ENCODE measurements at regions not wholly inside any gene's neighbourhood (a gene's known extent, or its start where the extent isn't known, plus 50 kb on each side); places are given as distances from the start of the nearest gene placed in this dataset.
"Not testable (repeated sequence)": the region's sequence is repeated elsewhere in the genome, so short reads cannot be mapped to it uniquely, and the experiment has no call there.

DNA sequence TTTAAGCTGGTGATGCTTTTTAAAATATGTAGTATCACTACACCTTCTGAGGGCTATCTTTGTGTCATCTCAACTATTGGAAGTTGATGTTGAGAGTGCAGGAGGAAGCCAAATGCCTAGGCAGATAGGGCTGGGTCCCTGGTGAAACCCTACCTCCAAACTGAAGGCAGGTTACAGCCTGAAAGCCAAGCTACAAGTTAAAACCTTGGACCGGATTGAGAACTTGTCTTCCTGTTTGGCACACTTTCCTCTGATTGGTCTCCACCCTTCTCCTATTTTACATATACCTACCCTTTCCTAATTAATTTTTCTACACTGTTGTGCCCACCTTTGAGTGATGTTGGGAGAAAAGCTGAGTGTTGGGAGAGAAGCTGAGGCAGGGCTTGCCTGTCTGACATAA is 287.8 kb upstream of the CNTN5 start:
- Histone ChIP-seq H3K36me3 (no peaks in the 10 kb centered on the region), H3K4me1 (no peaks in the 10 kb centered on the region), H3K4me3 (no peak overlapping the region), H3K27ac (no peak overlapping the region), H3K27me3 (no peaks in the 10 kb centered on the region), H3K9me3 (no peaks in the 10 kb centered on the region)
- intact Hi-C loops (cut with DNase I; ENCODE audit: low total_unique reads) = no loop called here
- in situ Hi-C loops (cut with MboI; ENCODE audit: low sequenced_read_pairs in 4 of 4) = no loop called here
- ATAC-seq (no peak), DNase-seq (no peak)
- no peak for TF ChIP-seq POLR2A (IDR thresholded peaks at IDR 0.05)
- TF ChIP-seq, protein P1, sequence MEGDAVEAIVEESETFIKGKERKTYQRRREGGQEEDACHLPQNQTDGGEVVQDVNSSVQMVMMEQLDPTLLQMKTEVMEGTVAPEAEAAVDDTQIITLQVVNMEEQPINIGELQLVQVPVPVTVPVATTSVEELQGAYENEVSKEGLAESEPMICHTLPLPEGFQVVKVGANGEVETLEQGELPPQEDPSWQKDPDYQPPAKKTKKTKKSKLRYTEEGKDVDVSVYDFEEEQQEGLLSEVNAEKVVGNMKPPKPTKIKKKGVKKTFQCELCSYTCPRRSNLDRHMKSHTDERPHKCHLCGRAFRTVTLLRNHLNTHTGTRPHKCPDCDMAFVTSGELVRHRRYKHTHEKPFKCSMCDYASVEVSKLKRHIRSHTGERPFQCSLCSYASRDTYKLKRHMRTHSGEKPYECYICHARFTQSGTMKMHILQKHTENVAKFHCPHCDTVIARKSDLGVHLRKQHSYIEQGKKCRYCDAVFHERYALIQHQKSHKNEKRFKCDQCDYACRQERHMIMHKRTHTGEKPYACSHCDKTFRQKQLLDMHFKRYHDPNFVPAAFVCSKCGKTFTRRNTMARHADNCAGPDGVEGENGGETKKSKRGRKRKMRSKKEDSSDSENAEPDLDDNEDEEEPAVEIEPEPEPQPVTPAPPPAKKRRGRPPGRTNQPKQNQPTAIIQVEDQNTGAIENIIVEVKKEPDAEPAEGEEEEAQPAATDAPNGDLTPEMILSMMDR (IDR thresholded peaks at IDR 0.05 in 4 of 5, conservative IDR thresholded peaks at IDR 0.05 in 1 of 5) = no peak

DNA sequence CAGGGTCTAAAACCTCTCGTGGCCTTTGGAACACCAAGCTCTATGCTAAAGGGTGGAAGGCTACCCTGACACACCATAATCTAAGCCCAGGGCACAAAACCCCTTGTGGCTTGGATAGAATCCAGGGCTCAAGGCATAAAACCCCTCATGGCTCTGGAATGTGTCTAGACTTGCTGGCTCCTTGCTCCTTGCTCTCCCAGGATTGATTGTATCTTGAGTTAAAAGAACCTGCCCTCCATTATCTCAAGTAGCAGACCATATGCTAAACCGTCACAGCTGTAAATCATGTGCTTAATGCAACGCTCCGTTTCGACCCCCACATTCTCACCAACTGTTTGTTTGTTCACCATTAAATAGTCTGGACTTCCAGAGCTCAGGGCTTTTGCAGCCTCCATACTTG is 287.4 kb upstream of the CNTN5 start:
- ATAC-seq; H3K27ac ChIP-seq; DNase-seq; H3K4me1 ChIP-seq; H3K9me3 ChIP-seq; H3K27me3 ChIP-seq; H3K4me3 ChIP-seq; H3K36me3 ChIP-seq; intact Hi-C loops (cut with DNase I; ENCODE audit: low total_unique reads); in situ Hi-C loops (cut with MboI; ENCODE audit: low sequenced_read_pairs in 4 of 4): not testable (repeated sequence)

DNA sequence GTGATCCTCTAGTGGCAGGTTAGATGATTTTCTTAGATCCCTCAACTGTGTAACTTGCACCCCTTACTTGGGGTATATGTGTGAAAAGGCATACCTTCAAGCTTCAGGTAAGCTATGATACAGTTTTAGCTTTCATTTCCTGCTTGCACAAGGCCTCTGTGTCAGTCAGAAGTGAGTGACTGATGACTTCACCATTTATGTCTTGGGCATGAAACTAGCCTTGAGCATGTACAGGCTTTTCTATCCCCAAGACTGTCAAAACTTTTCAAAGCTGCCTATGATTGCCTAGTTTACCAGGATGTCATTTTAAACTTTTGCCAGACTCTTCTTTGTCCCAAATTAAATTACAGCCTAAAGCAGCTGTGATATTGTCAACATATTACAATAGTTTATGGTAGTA is 286.1 kb upstream of the CNTN5 start:
- in situ Hi-C loops (cut with MboI; ENCODE audit: low sequenced_read_pairs in 4 of 4) (no loop called here), intact Hi-C loops (cut with DNase I; ENCODE audit: low total_unique reads) (no loop called here)
- no peaks in the 10 kb centered on the region for H3K9me3 ChIP-seq
- H3K27ac ChIP-seq = no peak overlapping the region
- no peaks in the 10 kb centered on the region for H3K36me3 ChIP-seq
- no peak for DNase-seq
- H3K4me1 ChIP-seq = no peaks in the 10 kb centered on the region
- H3K27me3 ChIP-seq = no peaks in the 10 kb centered on the region
- TF ChIP-seq, protein P1 (IDR thresholded peaks at IDR 0.05 in 4 of 5, conservative IDR thresholded peaks at IDR 0.05 in 1 of 5) = no peak
- no peak for TF ChIP-seq POLR2A (IDR thresholded peaks at IDR 0.05)
- ATAC-seq = no peak
- H3K4me3 ChIP-seq = no peak overlapping the region

DNA sequence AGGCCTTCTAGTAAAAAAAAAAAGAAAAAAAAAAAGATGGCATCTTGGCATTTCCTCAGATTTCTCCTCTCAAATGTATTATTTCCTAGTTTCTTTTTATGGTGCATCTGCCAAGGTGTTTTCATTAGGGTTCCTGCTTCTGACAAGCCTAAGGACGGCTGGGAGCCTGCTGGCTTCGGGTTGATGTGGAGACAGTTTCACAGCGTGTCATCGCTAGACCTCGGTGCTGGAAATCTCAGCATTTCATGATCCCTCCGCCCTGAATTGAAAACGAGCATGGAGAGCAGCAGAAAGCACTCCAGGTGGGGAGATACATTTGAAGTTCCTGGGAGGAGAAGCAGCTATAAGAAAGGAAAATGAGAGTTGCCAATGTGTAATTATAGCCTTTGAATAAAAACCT is 283.9 kb upstream of the CNTN5 start:
- Histone ChIP-seq H3K4me1 (no peaks in the 10 kb centered on the region), H3K9me3 (no peaks in the 10 kb centered on the region), H3K27me3 (no peaks in the 10 kb centered on the region), H3K4me3 (no peak overlapping the region), H3K27ac (no peak overlapping the region), H3K36me3 (no peaks in the 10 kb centered on the region)
- in situ Hi-C loops (cut with MboI; ENCODE audit: low sequenced_read_pairs in 4 of 4) (no loop called here), intact Hi-C loops (cut with DNase I; ENCODE audit: low total_unique reads) (no loop called here)
- no peak for DNase-seq
- ATAC-seq = no peak
- TF ChIP-seq, protein P1 (IDR thresholded peaks at IDR 0.05 in 4 of 5, conservative IDR thresholded peaks at IDR 0.05 in 1 of 5) = no peak
- no peak for TF ChIP-seq POLR2A (IDR thresholded peaks at IDR 0.05)

DNA sequence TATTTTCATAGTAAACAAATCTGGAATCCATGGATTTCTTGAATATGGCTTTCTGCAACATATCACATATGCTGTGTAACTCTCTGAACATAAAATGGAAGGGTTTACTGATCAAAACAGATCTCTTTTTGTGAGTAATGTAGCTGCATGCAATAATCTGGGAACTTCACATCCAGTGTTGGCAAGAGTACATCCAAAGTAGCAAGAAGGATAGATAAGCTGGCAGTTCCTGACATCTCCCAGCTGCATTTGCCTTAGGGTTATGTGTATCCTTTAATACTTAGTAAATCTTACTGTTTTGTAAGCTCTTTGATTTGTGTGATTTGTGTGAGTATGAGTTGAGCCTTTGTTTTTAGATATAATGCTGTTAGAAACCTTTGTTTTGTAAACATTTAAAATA is 280.4 kb upstream of the CNTN5 start:
- Histone ChIP-seq H3K36me3 (no peaks in the 10 kb centered on the region), H3K4me3 (no peak overlapping the region), H3K27ac (no peak overlapping the region), H3K9me3 (no peaks in the 10 kb centered on the region), H3K27me3 (no peaks in the 10 kb centered on the region), H3K4me1 (no peaks in the 10 kb centered on the region)
- DNase-seq (no peak), ATAC-seq (no peak)
- intact Hi-C loops (cut with DNase I; ENCODE audit: low total_unique reads) (no loop called here), in situ Hi-C loops (cut with MboI; ENCODE audit: low sequenced_read_pairs in 4 of 4) (no loop called here)
- TF ChIP-seq, protein P1 (IDR thresholded peaks at IDR 0.05 in 4 of 5, conservative IDR thresholded peaks at IDR 0.05 in 1 of 5) = no peak
- no peak for TF ChIP-seq POLR2A (IDR thresholded peaks at IDR 0.05)

DNA sequence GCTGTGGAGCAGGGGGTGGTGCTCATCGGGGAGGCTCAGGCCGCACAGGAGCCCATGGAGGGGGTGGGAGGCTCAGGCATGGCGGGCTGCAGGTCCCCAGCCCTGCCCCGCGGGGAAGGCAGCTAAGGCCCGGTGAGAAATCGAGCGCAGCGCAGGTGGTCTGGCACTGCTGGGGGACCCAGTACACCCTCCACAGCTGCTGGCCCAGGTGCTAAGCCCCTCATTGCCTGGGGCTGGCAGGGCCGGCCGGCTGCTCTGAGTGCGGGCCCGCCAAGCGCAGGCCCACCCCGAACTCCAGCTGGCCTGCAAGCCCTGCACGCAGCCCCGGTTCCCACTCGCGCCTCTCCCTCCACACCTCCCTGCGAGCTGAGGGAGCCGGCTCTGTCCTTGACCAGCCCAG is 257.3 kb upstream of the CNTN5 start:
- H3K9me3 ChIP-seq; H3K27ac ChIP-seq; H3K4me3 ChIP-seq; H3K27me3 ChIP-seq; in situ Hi-C loops (cut with MboI; ENCODE audit: low sequenced_read_pairs in 4 of 4); intact Hi-C loops (cut with DNase I; ENCODE audit: low total_unique reads); H3K36me3 ChIP-seq; DNase-seq; H3K4me1 ChIP-seq; ATAC-seq: not testable (repeated sequence)

Data from gastrocnemius medialis (tissue), 4 donors.